Testis (tissue), 2 donors: ENCODE measurements at regions not wholly inside any gene's neighbourhood (a gene's known extent, or its start where the extent isn't known, plus 50 kb on each side); places are given as distances from the start of the nearest gene placed in this dataset.

Experiments used
- CTCF ChIP-seq, 3 experiments: fragments of 450-650 bp in 2 of 3; fragments of 200-600 bp in 1 of 3; sonication (generic) in 1 of 3; IDR thresholded peaks; one replicate each; pipeline ENCODE4 v1.5.1; 2016 to 2019; ENCODE audit warnings: antibody characterized with exemption in 3 of 3, mild to moderate bottlenecking in 2 of 3, moderate library complexity in 1 of 3
- POLR2A ChIP-seq: fragments of 450-650 bp; IDR thresholded peaks from one replicate; pipeline ENCODE4 v1.6.1; 2017; ENCODE audit warnings: antibody characterized with exemption, mild to moderate bottlenecking, moderate library complexity

- TF ChIP-seq CTCF (IDR thresholded peaks at IDR 0.05) (no peak), POLR2A (no peak)
Observed at GRCh38 chr18:54515149-54515548, 75.9 kb upstream of the DYNAP start.
